ENCODE measurements at regions not wholly inside any gene's neighbourhood (a gene's known extent, or its start where the extent isn't known, plus 50 kb on each side); places are given as distances from the start of the nearest gene placed in this dataset.
"Not testable (repeated sequence)": the region's sequence is repeated elsewhere in the genome, so short reads cannot be mapped to it uniquely, and the experiment has no call there.

GRCh38 chrX:76919761-76920160 is 492.3 kb downstream of the MAGEE1 start:
- ChIA-PET POLR2A (interaction anchor here (0.5 kb wide), 1 partner anchor 13 kb away, joined by 3 read pairs; no protein-coding TSS in a partner anchor), CTCF (no interaction called here)
- no peak for DNase-seq (ENCODE audit: extremely low spot score)
- TF ChIP-seq ZNF384 (IDR thresholded peaks at IDR 0.05): no peak
- no peak for TF ChIP-seq PKNOX1 (IDR thresholded peaks at IDR 0.05)
- no peak for TF ChIP-seq BHLHE40 (IDR thresholded peaks at IDR 0.05; ENCODE audit: borderline replicate concordance)
- TF ChIP-seq SUZ12 (IDR thresholded peaks at IDR 0.05): no peak
- TF ChIP-seq TARDBP (IDR thresholded peaks at IDR 0.05): no peak
- no peak for TF ChIP-seq CTBP1 (IDR thresholded peaks at IDR 0.05; ENCODE audit: borderline replicate concordance)
- no peak for TF ChIP-seq NFRKB (IDR thresholded peaks at IDR 0.05)
- no peak for TF ChIP-seq ELF4 (IDR thresholded peaks at IDR 0.05)
- no peak for TF ChIP-seq SP1 (IDR thresholded peaks at IDR 0.05)
- no peak for TF ChIP-seq FOXK2 (IDR thresholded peaks at IDR 0.05)
- no peak for TF ChIP-seq FOXA1 (IDR thresholded peaks at IDR 0.05)
- TF ChIP-seq ARNT (IDR thresholded peaks at IDR 0.05): no peak
- no peak for TF ChIP-seq LEF1 (IDR thresholded peaks at IDR 0.05; ENCODE audit: borderline replicate concordance)
- no peak for TF ChIP-seq L3MBTL2 (conservative IDR thresholded peaks at IDR 0.05)
- TF ChIP-seq FOXM1 (IDR thresholded peaks at IDR 0.05; ENCODE audit: borderline replicate concordance): no peak

DNA sequence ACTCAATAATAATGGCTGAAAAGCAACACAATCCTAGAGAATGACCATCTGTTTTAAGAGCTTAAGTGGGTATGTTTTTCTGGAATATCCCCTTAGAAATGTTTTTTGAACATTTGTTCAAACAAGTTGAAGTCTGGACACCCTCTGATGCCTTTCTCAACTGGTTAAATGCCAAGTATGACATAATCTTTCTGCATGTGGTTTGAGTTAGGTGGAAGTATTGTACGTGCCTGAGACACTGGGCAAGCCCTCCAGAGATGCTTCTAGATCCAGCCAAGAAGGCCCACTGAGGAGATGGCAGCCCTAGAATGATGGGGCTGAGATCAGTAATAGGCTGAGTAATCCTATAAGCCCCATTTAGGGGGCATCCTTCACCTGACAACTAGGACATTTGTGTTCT is 493.1 kb downstream of the MAGEE1 start:
- no peak for DNase-seq (ENCODE audit: extremely low spot score)
- POLR2A ChIA-PET: no interaction called here
- TF ChIP-seq ELF4 (IDR thresholded peaks at IDR 0.05): no peak
- TF ChIP-seq PKNOX1 (IDR thresholded peaks at IDR 0.05): no peak
- TF ChIP-seq CTBP1 (IDR thresholded peaks at IDR 0.05; ENCODE audit: borderline replicate concordance): no peak
- no peak for TF ChIP-seq ARNT (IDR thresholded peaks at IDR 0.05)
- TF ChIP-seq SUZ12 (IDR thresholded peaks at IDR 0.05): no peak
- TF ChIP-seq L3MBTL2 (conservative IDR thresholded peaks at IDR 0.05): no peak
- TF ChIP-seq HDGF (IDR thresholded peaks at IDR 0.05; ENCODE audit: borderline replicate concordance): no peak
- no peak for TF ChIP-seq TARDBP (IDR thresholded peaks at IDR 0.05)
- TF ChIP-seq FOXK2 (IDR thresholded peaks at IDR 0.05): no peak
- TF ChIP-seq ZNF384 (IDR thresholded peaks at IDR 0.05): no peak
- no peak for TF ChIP-seq NFRKB (IDR thresholded peaks at IDR 0.05)
- CTCF ChIA-PET: no interaction called here

GRCh38 chrX:76921176-76921575 is 493.7 kb downstream of the MAGEE1 start:
- ChIA-PET POLR2A (no interaction called here), CTCF (no interaction called here)
- no peak for DNase-seq (ENCODE audit: extremely low spot score)
- no peak for TF ChIP-seq FOXM1 (IDR thresholded peaks at IDR 0.05; ENCODE audit: borderline replicate concordance)
- TF ChIP-seq ARNT (IDR thresholded peaks at IDR 0.05): no peak

DNA sequence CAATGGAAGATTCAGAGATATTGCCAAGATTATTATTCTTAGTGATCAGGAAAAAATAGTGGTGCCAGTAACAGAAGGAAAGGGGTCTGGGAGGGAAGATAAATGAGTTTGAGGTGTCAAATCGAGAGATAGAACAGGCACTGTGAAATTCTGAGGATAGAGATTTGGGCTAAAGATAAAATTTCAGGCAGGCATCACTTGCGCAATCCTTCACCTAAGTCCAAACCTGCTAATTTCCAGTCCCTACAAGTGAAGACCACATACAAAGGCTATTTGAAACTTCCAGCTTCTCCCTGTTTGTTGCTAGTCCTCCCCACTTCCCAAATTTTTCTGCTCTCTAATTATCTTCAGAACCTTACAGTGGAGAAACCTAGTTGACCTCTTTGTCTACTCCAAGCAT is 494.6 kb downstream of the MAGEE1 start:
- no peak for DNase-seq (ENCODE audit: extremely low spot score)
- POLR2A ChIA-PET: no interaction called here
- CTCF ChIA-PET: no interaction called here
- TF ChIP-seq CTBP1 (IDR thresholded peaks at IDR 0.05; ENCODE audit: borderline replicate concordance): no peak
- TF ChIP-seq ELF4 (IDR thresholded peaks at IDR 0.05): no peak
- TF ChIP-seq FOXA1 (IDR thresholded peaks at IDR 0.05): no peak
- TF ChIP-seq PKNOX1 (IDR thresholded peaks at IDR 0.05): no peak
- no peak for TF ChIP-seq NFRKB (IDR thresholded peaks at IDR 0.05)
- no peak for TF ChIP-seq FOXK2 (IDR thresholded peaks at IDR 0.05)
- no peak for TF ChIP-seq BHLHE40 (IDR thresholded peaks at IDR 0.05; ENCODE audit: borderline replicate concordance)
- no peak for TF ChIP-seq SUZ12 (IDR thresholded peaks at IDR 0.05)
- TF ChIP-seq ZNF384 (IDR thresholded peaks at IDR 0.05): no peak

DNA sequence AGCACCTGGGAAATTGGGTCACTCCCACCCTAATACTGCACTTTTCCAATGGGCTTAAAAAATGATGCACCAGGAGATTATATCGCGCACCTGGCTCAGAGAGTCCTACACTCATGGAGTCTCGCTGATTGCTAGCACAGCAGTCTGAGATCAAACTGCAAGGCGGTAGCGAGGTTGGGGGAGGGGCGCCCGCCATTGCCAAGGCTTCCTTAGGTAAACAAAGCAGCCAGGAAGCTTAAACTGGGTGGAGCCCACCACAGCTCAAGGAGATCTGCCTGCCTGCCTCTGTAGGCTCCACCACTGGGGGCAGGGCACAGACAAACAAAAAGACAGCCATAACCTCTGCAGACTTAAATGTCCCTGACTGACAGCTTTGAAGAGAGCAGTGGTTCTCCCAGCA is 497.1 kb downstream of the MAGEE1 start:
- CTCF ChIA-PET: not testable (repeated sequence)

GRCh38 chrX:76931518-76931917 is 504.0 kb downstream of the MAGEE1 start:
- TF ChIP-seq FOXM1 (IDR thresholded peaks at IDR 0.05; ENCODE audit: borderline replicate concordance) (no peak), TARDBP (IDR thresholded peaks at IDR 0.05) (no peak), LEF1 (IDR thresholded peaks at IDR 0.05; ENCODE audit: borderline replicate concordance) (no peak), NFRKB (IDR thresholded peaks at IDR 0.05) (no peak), FOXA1 (IDR thresholded peaks at IDR 0.05) (no peak), BHLHE40 (IDR thresholded peaks at IDR 0.05; ENCODE audit: borderline replicate concordance) (no peak), ZNF384 (IDR thresholded peaks at IDR 0.05) (no peak), FOXK2 (IDR thresholded peaks at IDR 0.05) (no peak), CTBP1 (IDR thresholded peaks at IDR 0.05; ENCODE audit: borderline replicate concordance) (no peak), ELF4 (IDR thresholded peaks at IDR 0.05) (no peak), PKNOX1 (IDR thresholded peaks at IDR 0.05) (no peak)

More for the DNA sequence above, 497.1 kb downstream of the MAGEE1 start:
- POLR2A ChIA-PET; DNase-seq (ENCODE audit: extremely low spot score): not testable (repeated sequence)

DNA sequence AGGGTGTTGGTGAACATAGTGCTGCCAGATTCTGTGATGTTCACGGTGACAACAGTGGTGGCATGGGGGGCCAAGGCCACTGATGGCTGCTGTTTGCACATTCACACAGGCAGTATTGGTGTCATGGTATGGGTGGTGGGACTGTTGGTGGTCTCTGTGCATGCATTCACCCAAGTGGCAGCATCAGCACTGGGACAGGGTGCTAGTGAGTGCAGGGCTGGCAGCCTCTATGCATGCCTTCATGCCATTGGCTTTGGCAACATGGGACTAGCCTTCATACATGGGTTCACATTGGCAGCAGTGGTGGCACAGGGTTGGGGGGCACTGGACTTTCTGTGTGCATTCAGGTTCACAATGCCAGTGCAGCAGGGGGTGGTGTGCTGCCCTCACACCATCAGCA is 489.7 kb upstream of the FGF16 start:
- DNase-seq (ENCODE audit: extremely low spot score): no peak
- CTCF ChIA-PET: no interaction called here
- POLR2A ChIA-PET: no interaction called here
- no peak for TF ChIP-seq NFRKB (IDR thresholded peaks at IDR 0.05)
- TF ChIP-seq ARNT (IDR thresholded peaks at IDR 0.05): no peak
- TF ChIP-seq FOXM1 (IDR thresholded peaks at IDR 0.05; ENCODE audit: borderline replicate concordance): no peak
- no peak for TF ChIP-seq LEF1 (IDR thresholded peaks at IDR 0.05; ENCODE audit: borderline replicate concordance)
- no peak for TF ChIP-seq FOXK2 (IDR thresholded peaks at IDR 0.05)
- TF ChIP-seq BHLHE40 (IDR thresholded peaks at IDR 0.05; ENCODE audit: borderline replicate concordance): no peak

More at GRCh38 chrX:76931518-76931917, 504.0 kb downstream of the MAGEE1 start:
- CTCF ChIA-PET: no interaction called here
- DNase-seq (ENCODE audit: extremely low spot score): no peak
- POLR2A ChIA-PET: no interaction called here

Measured in HEK293T (cell line).